ENCODE measurements at regions not wholly inside any gene's neighbourhood (a gene's known extent, or its start where the extent isn't known, plus 50 kb on each side); places are given as distances from the start of the nearest gene placed in this dataset.

- intact Hi-C loops (cut with micrococcal nuclease) = no loop called here
- Histone ChIP-seq H3K27me3 (ENCODE audit: control insufficient read depth in 2 of 2, insufficient read depth in 2 of 2, low read length in 2 of 2) (no peaks in the 10 kb centered on the region), H3K4me1 (ENCODE audit: control insufficient read depth in 2 of 2, insufficient read depth in 2 of 2, low read length in 2 of 2) (no peaks in the 10 kb centered on the region), H3K27ac (ENCODE audit: low read depth, low read length) (no peak overlapping the region), H3K4me3 (ENCODE audit: low read length) (no peak overlapping the region), H3K36me3 (ENCODE audit: control insufficient read depth in 2 of 3, insufficient read depth in 3 of 3, low read length in 3 of 3) (no peaks in the 10 kb centered on the region), H3K9me3 (ENCODE audit: control insufficient read depth in 2 of 3, low read length in 3 of 3) (peaks cover 0 to 5% (median 0%) of the 10 kb centered on the region in 3 experiments)
- ATAC-seq (no peak), DNase-seq (no peak)
- Mint-ChIP-seq H3K27ac (no peak overlapping the region), H3K4me1 (no peaks in the 10 kb centered on the region), H3K36me3 (peaks cover 0 to 19% (median 0%) of the 10 kb centered on the region in 5 donors), H3K9me3 (peaks cover 12 to 70% (median 30%) of the 10 kb centered on the region in 11 donors), H3K4me3 (no peak overlapping the region), H3K27me3 (no peaks in the 10 kb centered on the region)
- CTCF ChIA-PET = no interaction called here
- POLR2A ChIA-PET = no interaction called here
These were observed 504.6 kb downstream of the ALG10 start for GRCh38 chr12:34526946-34527345.

GRCh38 chr12:34547276-34547675 lies 525.0 kb downstream of the ALG10 start:
- CTCF ChIA-PET = no interaction called here
- H3K4me1 Mint-ChIP-seq = no peaks in the 10 kb centered on the region
- Histone ChIP-seq H3K9me3 (ENCODE audit: control insufficient read depth in 2 of 3, low read length in 3 of 3) (peaks cover 0 to 14% (median 0%) of the 10 kb centered on the region in 3 experiments), H3K4me3 (ENCODE audit: low read length) (no peak overlapping the region), H3K4me1 (ENCODE audit: control insufficient read depth in 2 of 2, insufficient read depth in 2 of 2, low read length in 2 of 2) (no peaks in the 10 kb centered on the region), H3K27ac (ENCODE audit: low read depth, low read length) (no peak overlapping the region), H3K27me3 (ENCODE audit: control insufficient read depth in 2 of 2, insufficient read depth in 2 of 2, low read length in 2 of 2) (no peaks in the 10 kb centered on the region), H3K36me3 (ENCODE audit: control insufficient read depth in 2 of 3, insufficient read depth in 3 of 3, low read length in 3 of 3) (no peaks in the 10 kb centered on the region)
- intact Hi-C loops (cut with micrococcal nuclease) = no loop called here
- H3K27me3 Mint-ChIP-seq = no peaks in the 10 kb centered on the region
- POLR2A ChIA-PET = no interaction called here
- no peak overlapping the region for H3K27ac Mint-ChIP-seq
- no peak for DNase-seq
- H3K4me3 Mint-ChIP-seq = no peak overlapping the region
- peaks cover 9 to 86% (median 34%) of the 10 kb centered on the region in 11 donors for H3K9me3 Mint-ChIP-seq
- ATAC-seq = no peak
- H3K36me3 Mint-ChIP-seq = peaks cover 0 to 8% (median 0%) of the 10 kb centered on the region in 5 donors

GRCh38 chr12:34591966-34592365 lies 569.7 kb downstream of the ALG10 start:
- ATAC-seq (no peak), DNase-seq (no peak)
- no peaks in the 10 kb centered on the region for H3K4me1 ChIP-seq (ENCODE audit: control insufficient read depth in 2 of 2, insufficient read depth in 2 of 2, low read length in 2 of 2)
- no peaks in the 10 kb centered on the region for H3K27me3 ChIP-seq (ENCODE audit: control insufficient read depth in 2 of 2, insufficient read depth in 2 of 2, low read length in 2 of 2)
- Mint-ChIP-seq H3K27ac (no peak overlapping the region), H3K9me3 (peaks cover 14 to 93% (median 55%) of the 10 kb centered on the region in 11 donors), H3K36me3 (peaks cover 0 to 17% (median 4%) of the 10 kb centered on the region in 5 donors), H3K4me1 (no peaks in the 10 kb centered on the region), H3K4me3 (no peak overlapping the region), H3K27me3 (no peaks in the 10 kb centered on the region)
- intact Hi-C loops (cut with micrococcal nuclease) = no loop called here
- no peaks in the 10 kb centered on the region for H3K36me3 ChIP-seq (ENCODE audit: control insufficient read depth in 2 of 3, insufficient read depth in 3 of 3, low read length in 3 of 3)
- peaks cover 0 to 54% (median 3%) of the 10 kb centered on the region in 3 experiments for H3K9me3 ChIP-seq (ENCODE audit: control insufficient read depth in 2 of 3, low read length in 3 of 3)
- no peak overlapping the region for H3K27ac ChIP-seq (ENCODE audit: low read depth, low read length)
- CTCF ChIA-PET = no interaction called here
- no peak overlapping the region for H3K4me3 ChIP-seq (ENCODE audit: low read length)
- POLR2A ChIA-PET = no interaction called here

GRCh38 chr12:34595749-34596733 lies 573.7 kb downstream of the ALG10 start:
- Mint-ChIP-seq H3K9me3 (peaks cover 17 to 90% (median 53%) of the 10 kb centered on the region in 11 donors), H3K27me3 (no peaks in the 10 kb centered on the region), H3K36me3 (peaks cover 2 to 40% (median 3%) of the 10 kb centered on the region in 5 donors), H3K27ac (no peak overlapping the region), H3K4me1 (no peaks in the 10 kb centered on the region), H3K4me3 (peak overlapping the region in 1 of 10 donors; percentile 48)
- peaks cover 0 to 73% (median 0%) of the 10 kb centered on the region in 3 experiments for H3K9me3 ChIP-seq (ENCODE audit: control insufficient read depth in 2 of 3, low read length in 3 of 3)
- DNase-seq (no peak), ATAC-seq (no peak)
- no peaks in the 10 kb centered on the region for H3K4me1 ChIP-seq (ENCODE audit: control insufficient read depth in 2 of 2, insufficient read depth in 2 of 2, low read length in 2 of 2)
- CTCF ChIA-PET = no interaction called here
- no peaks in the 10 kb centered on the region for H3K36me3 ChIP-seq (ENCODE audit: control insufficient read depth in 2 of 3, insufficient read depth in 3 of 3, low read length in 3 of 3)
- intact Hi-C loops (cut with micrococcal nuclease) = no loop called here
- H3K27me3 ChIP-seq (ENCODE audit: control insufficient read depth in 2 of 2, insufficient read depth in 2 of 2, low read length in 2 of 2) = no peaks in the 10 kb centered on the region
- POLR2A ChIA-PET = no interaction called here
- no peak overlapping the region for H3K27ac ChIP-seq (ENCODE audit: low read depth, low read length)
- H3K4me3 ChIP-seq (ENCODE audit: low read length) = no peak overlapping the region

- CTCF ChIA-PET = no interaction called here
- ATAC-seq (no peak), DNase-seq (no peak)
- H3K4me1 ChIP-seq (ENCODE audit: control insufficient read depth in 2 of 2, insufficient read depth in 2 of 2, low read length in 2 of 2) = no peaks in the 10 kb centered on the region
- H3K4me3 Mint-ChIP-seq = no peak overlapping the region
- H3K27me3 Mint-ChIP-seq = no peaks in the 10 kb centered on the region
- peaks cover 0 to 84% (median 0%) of the 10 kb centered on the region in 3 experiments for H3K9me3 ChIP-seq (ENCODE audit: control insufficient read depth in 2 of 3, low read length in 3 of 3)
- H3K4me1 Mint-ChIP-seq = peaks cover 0 to 4% (median 0%) of the 10 kb centered on the region in 7 donors
- H3K27ac ChIP-seq (ENCODE audit: low read depth, low read length) = no peak overlapping the region
- intact Hi-C loops (cut with micrococcal nuclease) = no loop called here
- no peaks in the 10 kb centered on the region for H3K36me3 ChIP-seq (ENCODE audit: control insufficient read depth in 2 of 3, insufficient read depth in 3 of 3, low read length in 3 of 3)
- H3K27ac Mint-ChIP-seq = no peak overlapping the region
- H3K36me3 Mint-ChIP-seq = peaks cover 0 to 52% (median 3%) of the 10 kb centered on the region in 5 donors
- no peak overlapping the region for H3K4me3 ChIP-seq (ENCODE audit: low read length)
- POLR2A ChIA-PET = no interaction called here
- no peaks in the 10 kb centered on the region for H3K27me3 ChIP-seq (ENCODE audit: control insufficient read depth in 2 of 2, insufficient read depth in 2 of 2, low read length in 2 of 2)
- H3K9me3 Mint-ChIP-seq = peaks cover 10 to 89% (median 49%) of the 10 kb centered on the region in 11 donors
These were observed 575.5 kb downstream of the ALG10 start for GRCh38 chr12:34597548-34598351.

GRCh38 chr12:34598352-34598827 lies 576.1 kb downstream of the ALG10 start:
- H3K27me3 Mint-ChIP-seq = no peaks in the 10 kb centered on the region
- DNase-seq (no peak), ATAC-seq (no peak)
- no peaks in the 10 kb centered on the region for H3K36me3 ChIP-seq (ENCODE audit: control insufficient read depth in 2 of 3, insufficient read depth in 3 of 3, low read length in 3 of 3)
- intact Hi-C loops (cut with micrococcal nuclease) = no loop called here
- no peaks in the 10 kb centered on the region for H3K27me3 ChIP-seq (ENCODE audit: control insufficient read depth in 2 of 2, insufficient read depth in 2 of 2, low read length in 2 of 2)
- H3K4me3 ChIP-seq (ENCODE audit: low read length) = no peak overlapping the region
- POLR2A ChIA-PET = no interaction called here
- CTCF ChIA-PET = no interaction called here
- H3K9me3 Mint-ChIP-seq = peaks cover 8 to 89% (median 51%) of the 10 kb centered on the region in 11 donors
- peaks cover 0 to 56% (median 3%) of the 10 kb centered on the region in 5 donors for H3K36me3 Mint-ChIP-seq
- H3K4me1 ChIP-seq (ENCODE audit: control insufficient read depth in 2 of 2, insufficient read depth in 2 of 2, low read length in 2 of 2) = no peaks in the 10 kb centered on the region
- no peak overlapping the region for H3K4me3 Mint-ChIP-seq
- H3K27ac Mint-ChIP-seq = no peak overlapping the region
- peaks cover 0 to 88% (median 0%) of the 10 kb centered on the region in 3 experiments for H3K9me3 ChIP-seq (ENCODE audit: control insufficient read depth in 2 of 3, low read length in 3 of 3)
- H3K4me1 Mint-ChIP-seq = peaks cover 0 to 4% (median 0%) of the 10 kb centered on the region in 7 donors
- H3K27ac ChIP-seq (ENCODE audit: low read depth, low read length) = no peak overlapping the region
